ENCODE measurements at regions not wholly inside any gene's neighbourhood (a gene's known extent, or its start where the extent isn't known, plus 50 kb on each side); places are given as distances from the start of the nearest gene placed in this dataset.

DNA sequence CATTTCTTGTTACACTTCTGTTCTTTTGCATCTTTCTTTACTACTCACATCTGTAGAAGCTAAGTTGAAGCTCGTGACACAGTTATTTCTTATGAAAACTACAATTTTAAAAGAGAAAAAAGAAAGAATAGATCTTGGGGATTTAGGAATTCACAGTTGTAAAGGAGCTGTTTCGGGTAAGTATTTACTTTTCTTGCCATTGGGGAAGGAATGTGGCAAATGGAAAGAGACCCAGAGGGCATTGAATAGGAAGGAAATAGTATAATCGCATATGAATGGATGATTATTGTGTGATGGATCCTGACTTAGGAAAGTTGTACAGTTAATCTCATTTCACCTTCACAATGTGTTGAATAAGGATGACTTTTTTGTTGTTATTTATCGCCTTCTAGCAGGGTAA lies 914.1 kb upstream of the CDH8 start:
- TF ChIP-seq, protein P1, sequence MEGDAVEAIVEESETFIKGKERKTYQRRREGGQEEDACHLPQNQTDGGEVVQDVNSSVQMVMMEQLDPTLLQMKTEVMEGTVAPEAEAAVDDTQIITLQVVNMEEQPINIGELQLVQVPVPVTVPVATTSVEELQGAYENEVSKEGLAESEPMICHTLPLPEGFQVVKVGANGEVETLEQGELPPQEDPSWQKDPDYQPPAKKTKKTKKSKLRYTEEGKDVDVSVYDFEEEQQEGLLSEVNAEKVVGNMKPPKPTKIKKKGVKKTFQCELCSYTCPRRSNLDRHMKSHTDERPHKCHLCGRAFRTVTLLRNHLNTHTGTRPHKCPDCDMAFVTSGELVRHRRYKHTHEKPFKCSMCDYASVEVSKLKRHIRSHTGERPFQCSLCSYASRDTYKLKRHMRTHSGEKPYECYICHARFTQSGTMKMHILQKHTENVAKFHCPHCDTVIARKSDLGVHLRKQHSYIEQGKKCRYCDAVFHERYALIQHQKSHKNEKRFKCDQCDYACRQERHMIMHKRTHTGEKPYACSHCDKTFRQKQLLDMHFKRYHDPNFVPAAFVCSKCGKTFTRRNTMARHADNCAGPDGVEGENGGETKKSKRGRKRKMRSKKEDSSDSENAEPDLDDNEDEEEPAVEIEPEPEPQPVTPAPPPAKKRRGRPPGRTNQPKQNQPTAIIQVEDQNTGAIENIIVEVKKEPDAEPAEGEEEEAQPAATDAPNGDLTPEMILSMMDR (IDR thresholded peaks at IDR 0.05) = no peak
- no peak for TF ChIP-seq POLR2A (IDR thresholded peaks at IDR 0.05)

Data from testis (tissue), 2 donors.